Ishikawa (cell line): ENCODE measurements at regions not wholly inside any gene's neighbourhood (a gene's known extent, or its start where the extent isn't known, plus 50 kb on each side); places are given as distances from the start of the nearest gene placed in this dataset.

Experiments used
- CEBPB ChIP-seq: IDR thresholded peaks from 2 replicates; pipeline ENCODE4 v1.6.1; 2012
- YY1 ChIP-seq: IDR thresholded peaks from 2 replicates; pipeline ENCODE4 v1.6.1; 2012; ENCODE audit warnings: low read depth
- TF ChIP-seq, protein P1 (sequence below): IDR thresholded peaks from 2 replicates; pipeline ENCODE4 v1.6.1; 2012; ENCODE audit warnings: low read depth, mild to moderate bottlenecking
- TF ChIP-seq, protein P2 (sequence below): IDR thresholded peaks from 2 replicates; pipeline ENCODE4 v1.6.1; 2012

DNA sequence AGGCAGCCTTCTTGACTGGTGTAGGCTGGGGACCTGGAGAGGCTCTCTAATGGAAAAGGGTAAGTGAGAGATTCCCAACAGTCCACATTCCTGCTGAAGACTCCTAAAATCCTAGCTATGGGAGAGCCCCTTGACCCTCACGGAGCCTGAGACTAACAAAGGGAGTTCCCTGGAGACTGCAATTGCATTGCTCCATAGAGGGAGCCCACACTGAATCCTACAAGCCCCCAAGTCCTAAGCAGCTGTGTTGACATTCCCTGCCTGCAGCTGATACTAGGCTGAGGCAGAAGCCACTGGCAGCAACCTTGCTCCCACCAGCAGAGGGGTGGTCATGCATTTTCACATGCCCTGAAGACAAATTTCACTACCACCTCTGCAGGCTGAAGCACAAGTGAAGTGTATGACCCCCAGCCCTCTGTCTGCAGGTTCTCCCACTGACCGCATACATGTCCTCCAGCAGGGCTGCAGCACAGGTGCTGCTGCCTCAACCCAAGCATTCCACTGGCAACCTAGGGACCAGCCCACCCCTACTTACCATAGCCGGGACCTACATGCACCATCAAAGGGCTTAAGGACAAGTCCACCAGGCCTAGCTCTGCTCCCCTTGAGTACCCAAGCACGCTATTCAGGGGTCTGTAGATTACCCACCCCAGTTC, 130.3 kb upstream of the SLC13A1 start:
- TF ChIP-seq, protein P1, sequence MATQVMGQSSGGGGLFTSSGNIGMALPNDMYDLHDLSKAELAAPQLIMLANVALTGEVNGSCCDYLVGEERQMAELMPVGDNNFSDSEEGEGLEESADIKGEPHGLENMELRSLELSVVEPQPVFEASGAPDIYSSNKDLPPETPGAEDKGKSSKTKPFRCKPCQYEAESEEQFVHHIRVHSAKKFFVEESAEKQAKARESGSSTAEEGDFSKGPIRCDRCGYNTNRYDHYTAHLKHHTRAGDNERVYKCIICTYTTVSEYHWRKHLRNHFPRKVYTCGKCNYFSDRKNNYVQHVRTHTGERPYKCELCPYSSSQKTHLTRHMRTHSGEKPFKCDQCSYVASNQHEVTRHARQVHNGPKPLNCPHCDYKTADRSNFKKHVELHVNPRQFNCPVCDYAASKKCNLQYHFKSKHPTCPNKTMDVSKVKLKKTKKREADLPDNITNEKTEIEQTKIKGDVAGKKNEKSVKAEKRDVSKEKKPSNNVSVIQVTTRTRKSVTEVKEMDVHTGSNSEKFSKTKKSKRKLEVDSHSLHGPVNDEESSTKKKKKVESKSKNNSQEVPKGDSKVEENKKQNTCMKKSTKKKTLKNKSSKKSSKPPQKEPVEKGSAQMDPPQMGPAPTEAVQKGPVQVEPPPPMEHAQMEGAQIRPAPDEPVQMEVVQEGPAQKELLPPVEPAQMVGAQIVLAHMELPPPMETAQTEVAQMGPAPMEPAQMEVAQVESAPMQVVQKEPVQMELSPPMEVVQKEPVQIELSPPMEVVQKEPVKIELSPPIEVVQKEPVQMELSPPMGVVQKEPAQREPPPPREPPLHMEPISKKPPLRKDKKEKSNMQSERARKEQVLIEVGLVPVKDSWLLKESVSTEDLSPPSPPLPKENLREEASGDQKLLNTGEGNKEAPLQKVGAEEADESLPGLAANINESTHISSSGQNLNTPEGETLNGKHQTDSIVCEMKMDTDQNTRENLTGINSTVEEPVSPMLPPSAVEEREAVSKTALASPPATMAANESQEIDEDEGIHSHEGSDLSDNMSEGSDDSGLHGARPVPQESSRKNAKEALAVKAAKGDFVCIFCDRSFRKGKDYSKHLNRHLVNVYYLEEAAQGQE: no peak
- TF ChIP-seq CEBPB (no peak), YY1 (no peak)
- TF ChIP-seq, protein P2, sequence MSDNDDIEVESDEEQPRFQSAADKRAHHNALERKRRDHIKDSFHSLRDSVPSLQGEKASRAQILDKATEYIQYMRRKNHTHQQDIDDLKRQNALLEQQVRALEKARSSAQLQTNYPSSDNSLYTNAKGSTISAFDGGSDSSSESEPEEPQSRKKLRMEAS: no peak
